ENCODE measurements at regions not wholly inside any gene's neighbourhood (a gene's known extent, or its start where the extent isn't known, plus 50 kb on each side); places are given as distances from the start of the nearest gene placed in this dataset.
"Not testable (repeated sequence)": the region's sequence is repeated elsewhere in the genome, so short reads cannot be mapped to it uniquely, and the experiment has no call there.

- not testable (repeated sequence) for TF ChIP-seq CTCF (conservative IDR thresholded peaks at IDR 0.05; ENCODE audit: low read depth, low read length); MAFK (IDR thresholded peaks at IDR 0.05; ENCODE audit: low read depth, low read length); RFX5 (IDR thresholded peaks at IDR 0.05; ENCODE audit: low read depth, low read length); USF2 (IDR thresholded peaks at IDR 0.05; ENCODE audit: low read depth, low read length); POLR2A (IDR thresholded peaks at IDR 0.05; ENCODE audit: low read depth, low read length); FOS (IDR thresholded peaks at IDR 0.05; ENCODE audit: low read depth, low read length); MXI1 (IDR thresholded peaks at IDR 0.05; ENCODE audit: borderline replicate concordance, low read depth, low read length); RAD21 (IDR thresholded peaks at IDR 0.05; ENCODE audit: low read length); NFE2L2 (IDR thresholded peaks at IDR 0.05; ENCODE audit: low read depth, low read length); CEBPB (IDR thresholded peaks at IDR 0.05; ENCODE audit: low read depth, low read length); ELK1 (IDR thresholded peaks at IDR 0.05; ENCODE audit: borderline replicate concordance, low read depth, low read length); SMC3 (IDR thresholded peaks at IDR 0.05; ENCODE audit: low read depth, low read length)
These were observed 56.1 kb upstream of the UXT start for GRCh38 chrX:47715078-47715477.
